Heart left ventricle (tissue), 16 donors: ENCODE measurements at regions not wholly inside any gene's neighbourhood (a gene's known extent, or its start where the extent isn't known, plus 50 kb on each side); places are given as distances from the start of the nearest gene placed in this dataset.
"Not testable (repeated sequence)": the region's sequence is repeated elsewhere in the genome, so short reads cannot be mapped to it uniquely, and the experiment has no call there.

Source experiments
- ATAC-seq, 4 donors: fragments of 200-7000 bp; cut with Tn5 transposase; one replicate each; pipeline ENCODE4 v1.9.1; 2020 to 2022; ENCODE audit warnings: moderate library complexity in 4 of 4, mild to moderate bottlenecking in 3 of 4, moderate number of reproducible peaks in 1 of 4
- DNase-seq, 5 donors: peaks; one replicate each; pipeline ENCODE4 v3.0.0-alpha.2; 2020
- H3K27ac ChIP-seq, 12 donors: fragments of 200-600 bp; sonication (generic) in 4 of 12; one replicate each; pipeline versions ENCODE4 v1.5.0 to v1.8.0; 2016 to 2022; ENCODE audit warnings: mild to moderate bottlenecking in 2 of 12
- H3K27me3 ChIP-seq, 9 donors: fragments of 200-600 bp; sonication (generic) in 2 of 9; one replicate each; pipeline versions ENCODE4 v1.5.1 to v1.8.0; 2016 to 2022; ENCODE audit warnings: mild to moderate bottlenecking in 3 of 9
- H3K36me3 ChIP-seq, 9 donors: fragments of 200-600 bp; sonication (generic) in 2 of 9; one replicate each; pipeline versions ENCODE4 v1.5.0 to v1.8.0; 2018 to 2022; ENCODE audit warnings: mild to moderate bottlenecking in 2 of 9
- H3K4me1 ChIP-seq, 12 donors: fragments of 200-600 bp; sonication (generic) in 4 of 12; one replicate each; pipeline versions ENCODE4 v1.5.0 to v1.8.0; 2016 to 2022; ENCODE audit warnings: mild to moderate bottlenecking in 3 of 12
- H3K4me3 ChIP-seq, 12 donors: fragments of 200-600 bp; sonication (generic) in 4 of 12; one replicate each; pipeline versions ENCODE4 v1.5.0 to v1.8.0; 2017 to 2022; ENCODE audit warnings: mild to moderate bottlenecking in 9 of 12, moderate library complexity in 4 of 12
- H3K9me3 ChIP-seq, 12 donors: fragments of 200-600 bp; sonication (generic) in 4 of 12; one replicate each; pipeline versions ENCODE4 v1.5.0 to v1.8.0; 2016 to 2022; ENCODE audit warnings: mild to moderate bottlenecking in 1 of 12
- POLR2A ChIP-seq, 2 donors: fragments of 450-650 bp; IDR thresholded peaks; one replicate each; pipeline ENCODE4 v1.6.1; 2017; ENCODE audit warnings: antibody characterized with exemption in 2 of 2, mild to moderate bottlenecking in 2 of 2, moderate library complexity in 2 of 2
- WGBS, 4 donors: extraction: QIAGEN DNeasy Blood & Tissue Kit in 2 of 4; methylation state at CpG; one replicate each; pipeline versions ENCODE4 v1.1.5 to v1.1.7; 2013 to 2018; 5-methylcytosine and 5-hydroxymethylcytosine counted together
- intact Hi-C, 10 donors: fragments of 100-400 bp; cut with DNase I; formaldehyde crosslinking; loops; one replicate each; pipeline versions ENCODE4 v1.11.1 to v1.14.2; 2022
- TF ChIP-seq, protein P1 (sequence below), 12 donors: fragments of 200-600 bp; sonication (generic) in 4 of 12; IDR thresholded peaks; one replicate each; pipeline versions ENCODE4 v1.5.0 to v1.8.0; 2018 to 2022; ENCODE audit warnings: antibody characterized with exemption in 12 of 12, mild to moderate bottlenecking in 5 of 12
- donor health status: ischemic (EF 13 %, LVEDD 7.1; RV severe dilation, severe dysfunction).
- donor health status: healthy with polysubstance abuse.
- donor health status: DM: no; HTN: yes; CAD: no.
- donor health status: DM: no; HTN: no; CAD: no.
- donor health status: ischemic (EF 25% LVEDD 6.9; RV normal size, moderate dysfunction).
- donor health status: ischemic (EF 25% LVEDD 5.7; RV mildly dilated, moderate dysfunction).
- donor health status: healthy.
- donor health status: DM: yes; HTN: yes; CAD: no.
- donor health status: ischemic (EF 35%, LVEDD 5.7; RV mildly dilated, moderate dysfunction).
- donor health status: nonischemic (EF 11% LVEDD 7.7; RV severe dilation, severe dysfunction).
- donor health status: DM: yes; HTN: yes; CAD: no.
- donor health status: PGD.
- donor health status: ischemic (EF 29% LVEDD 5.4; RV normal size, mild dysfunction).
- donor health status: nonischemic (EF 23%, LVEDD 6.1; RV moderate dilation, normal function).

DNA sequence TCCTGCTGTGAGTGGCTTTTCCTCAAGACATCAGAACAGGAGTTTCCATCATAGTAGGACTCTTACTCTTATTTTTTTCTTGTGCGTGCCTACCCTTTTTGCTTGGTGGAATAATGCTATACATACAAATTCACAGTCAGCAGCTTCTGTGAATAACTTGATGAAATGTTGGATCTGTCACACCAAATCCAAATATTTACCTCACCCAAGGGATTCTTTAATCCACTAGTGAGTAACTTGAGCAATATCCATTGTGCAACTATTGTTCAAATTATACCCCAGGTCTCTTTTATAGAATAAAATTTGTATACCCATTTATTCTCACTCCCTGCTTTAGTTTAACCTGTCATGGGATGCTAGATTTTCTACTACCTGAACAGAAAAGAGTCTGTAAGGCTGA lies 1078.3 kb upstream of the EDIL3 start:
- Histone ChIP-seq H3K9me3 (peaks cover 0 to 12% (median 0%) of the 10 kb centered on the region in 12 donors), H3K36me3 (no peaks in the 10 kb centered on the region), H3K4me3 (no peak overlapping the region), H3K27ac (no peak overlapping the region), H3K4me1 (no peaks in the 10 kb centered on the region), H3K27me3 (no peaks in the 10 kb centered on the region)
- TF ChIP-seq POLR2A (IDR thresholded peaks at IDR 0.05) = no peak
- TF ChIP-seq, protein P1, sequence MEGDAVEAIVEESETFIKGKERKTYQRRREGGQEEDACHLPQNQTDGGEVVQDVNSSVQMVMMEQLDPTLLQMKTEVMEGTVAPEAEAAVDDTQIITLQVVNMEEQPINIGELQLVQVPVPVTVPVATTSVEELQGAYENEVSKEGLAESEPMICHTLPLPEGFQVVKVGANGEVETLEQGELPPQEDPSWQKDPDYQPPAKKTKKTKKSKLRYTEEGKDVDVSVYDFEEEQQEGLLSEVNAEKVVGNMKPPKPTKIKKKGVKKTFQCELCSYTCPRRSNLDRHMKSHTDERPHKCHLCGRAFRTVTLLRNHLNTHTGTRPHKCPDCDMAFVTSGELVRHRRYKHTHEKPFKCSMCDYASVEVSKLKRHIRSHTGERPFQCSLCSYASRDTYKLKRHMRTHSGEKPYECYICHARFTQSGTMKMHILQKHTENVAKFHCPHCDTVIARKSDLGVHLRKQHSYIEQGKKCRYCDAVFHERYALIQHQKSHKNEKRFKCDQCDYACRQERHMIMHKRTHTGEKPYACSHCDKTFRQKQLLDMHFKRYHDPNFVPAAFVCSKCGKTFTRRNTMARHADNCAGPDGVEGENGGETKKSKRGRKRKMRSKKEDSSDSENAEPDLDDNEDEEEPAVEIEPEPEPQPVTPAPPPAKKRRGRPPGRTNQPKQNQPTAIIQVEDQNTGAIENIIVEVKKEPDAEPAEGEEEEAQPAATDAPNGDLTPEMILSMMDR (IDR thresholded peaks at IDR 0.05) = no peak
- intact Hi-C loops = no loop called here
- DNase-seq (no peak), ATAC-seq (no peak)
- 86 to 97% (median 93%) methylated on average over 1 of the region's 1 CpG for WGBS, 4 donors

DNA sequence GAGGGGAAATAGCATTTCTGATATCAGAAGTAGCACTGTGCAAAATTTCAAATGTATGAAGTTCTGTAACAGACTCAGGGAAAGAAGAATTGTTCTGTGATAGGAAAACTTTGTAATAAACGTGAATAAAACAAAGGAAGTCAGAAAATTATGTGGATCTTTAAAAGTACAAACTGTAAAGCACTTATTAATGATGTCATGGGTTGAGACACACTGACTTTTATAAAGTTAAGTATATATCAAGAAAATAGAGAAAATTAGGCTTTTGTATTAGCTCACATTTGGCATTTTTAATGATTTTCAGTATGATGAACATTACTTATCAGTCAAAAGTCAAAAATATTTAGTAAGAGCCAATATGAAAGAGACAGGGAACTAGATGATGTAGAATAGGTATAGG lies 1081.7 kb upstream of the EDIL3 start:
- 46 to 63% (median 53%) methylated on average over 1 of the region's 1 CpG for WGBS, 4 donors
- H3K27ac ChIP-seq = no peak overlapping the region
- ATAC-seq (no peak), DNase-seq (no peak)
- no peak overlapping the region for H3K4me3 ChIP-seq
- no peaks in the 10 kb centered on the region for H3K36me3 ChIP-seq
- no peaks in the 10 kb centered on the region for H3K27me3 ChIP-seq
- peaks cover 0 to 24% (median 5%) of the 10 kb centered on the region in 12 donors for H3K9me3 ChIP-seq
- no peaks in the 10 kb centered on the region for H3K4me1 ChIP-seq
- no peak for TF ChIP-seq POLR2A (IDR thresholded peaks at IDR 0.05)
- TF ChIP-seq, protein P1 (IDR thresholded peaks at IDR 0.05) = no peak
- intact Hi-C loops = no loop called here

DNA sequence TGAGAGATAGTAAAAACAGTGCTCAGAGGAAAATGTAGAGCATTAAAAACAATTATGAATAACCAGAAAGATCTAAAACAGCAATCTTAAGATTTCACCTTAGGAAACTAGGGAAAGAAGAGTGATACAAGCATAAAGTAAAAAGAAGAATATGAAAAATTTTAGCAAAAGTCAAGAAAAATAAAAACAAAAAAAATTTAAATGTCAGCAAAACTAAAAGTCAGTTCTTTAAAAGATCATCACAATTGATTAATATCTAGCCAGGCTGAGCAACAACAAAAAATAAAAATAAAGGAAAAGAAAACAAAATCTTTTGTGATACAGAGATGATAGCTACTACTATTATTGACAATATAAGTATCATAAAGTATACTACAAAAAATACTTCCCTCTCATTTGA lies 1088.1 kb upstream of the EDIL3 start:
- intact Hi-C loops = no loop called here
- no peak for TF ChIP-seq POLR2A (IDR thresholded peaks at IDR 0.05)
- no peak for ATAC-seq
- no peak overlapping the region for H3K4me3 ChIP-seq
- peaks cover 0 to 24% (median 7%) of the 10 kb centered on the region in 12 donors for H3K9me3 ChIP-seq
- no peaks in the 10 kb centered on the region for H3K36me3 ChIP-seq
- H3K27ac ChIP-seq = no peak overlapping the region
- no peaks in the 10 kb centered on the region for H3K4me1 ChIP-seq
- H3K27me3 ChIP-seq = no peaks in the 10 kb centered on the region
- DNase-seq = no peak

DNA sequence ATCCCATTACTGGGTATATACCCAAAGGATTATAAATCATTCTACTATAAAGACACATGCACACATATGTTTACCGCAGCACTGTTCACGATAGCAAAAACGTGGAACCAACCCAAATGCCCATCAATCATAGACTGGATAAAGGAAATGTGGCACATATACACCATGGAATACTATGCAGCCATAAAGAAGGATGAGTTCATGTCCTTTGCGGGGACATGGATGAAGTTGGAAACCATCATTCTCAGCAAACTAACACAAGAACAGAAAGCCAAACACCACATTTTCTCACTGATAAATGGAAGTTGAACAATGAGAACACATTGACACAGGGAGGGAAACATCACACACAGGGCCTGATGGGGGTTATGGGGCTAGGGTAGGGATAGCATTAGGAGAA lies 1090.5 kb upstream of the EDIL3 start:
- intact Hi-C loops, H3K27ac ChIP-seq, H3K36me3 ChIP-seq, H3K4me1 ChIP-seq, H3K4me3 ChIP-seq, DNase-seq, H3K27me3 ChIP-seq, ATAC-seq: not testable (repeated sequence)
- WGBS, 4 donors = 68 to 80% (median 78%) methylated on average over 4 of the region's 4 CpGs
- peaks cover 0 to 16% (median 2%) of the 10 kb centered on the region in 12 donors for H3K9me3 ChIP-seq

DNA sequence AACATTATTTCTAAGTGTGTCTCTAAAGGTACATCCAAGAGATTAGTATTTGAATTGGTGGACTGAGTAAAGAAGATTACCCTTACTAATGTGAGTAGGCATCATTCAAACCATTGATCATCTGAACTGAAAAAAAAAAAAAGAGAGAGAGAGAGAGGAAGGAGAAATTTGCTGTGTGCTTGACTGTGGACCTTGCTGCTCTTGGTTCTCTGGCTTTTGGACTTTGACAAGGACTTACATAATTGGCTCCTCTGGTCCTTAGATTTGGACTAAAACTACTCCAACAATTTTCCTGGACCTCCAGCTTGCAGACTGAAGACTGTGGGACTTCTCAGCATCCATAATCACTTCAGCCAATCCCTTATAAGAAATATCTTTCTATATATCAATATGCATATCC lies 1091.9 kb upstream of the EDIL3 start:
- ATAC-seq (no peak), DNase-seq (no peak)
- Histone ChIP-seq H3K4me3 (no peak overlapping the region), H3K9me3 (peaks cover 0 to 15% (median 2%) of the 10 kb centered on the region in 12 donors), H3K4me1 (no peaks in the 10 kb centered on the region), H3K27ac (no peak overlapping the region), H3K27me3 (no peaks in the 10 kb centered on the region), H3K36me3 (no peaks in the 10 kb centered on the region)
- intact Hi-C loops = no loop called here
- TF ChIP-seq, protein P1 (IDR thresholded peaks at IDR 0.05) = no peak
- TF ChIP-seq POLR2A (IDR thresholded peaks at IDR 0.05) = no peak
